ENCODE measurements at regions not wholly inside any gene's neighbourhood (a gene's known extent, or its start where the extent isn't known, plus 50 kb on each side); places are given as distances from the start of the nearest gene placed in this dataset.

GRCh38 chr4:36467670-36468069 is 186.3 kb downstream of the DTHD1 start:
- no peaks in the 10 kb centered on the region for H3K27me3 Mint-ChIP-seq
- H3K36me3 Mint-ChIP-seq (ENCODE audit: insufficient read depth): no peaks in the 10 kb centered on the region
- no peak for TF ChIP-seq CTCF (IDR thresholded peaks at IDR 0.05; ENCODE audit: unreplicated experiment)
- no peak overlapping the region for H3K4me3 Mint-ChIP-seq (ENCODE audit: low read depth)
- no peak overlapping the region for H3K27ac Mint-ChIP-seq
- H3K4me1 Mint-ChIP-seq (ENCODE audit: low read depth): no peaks in the 10 kb centered on the region
- no peaks in the 10 kb centered on the region for H3K9me3 Mint-ChIP-seq (ENCODE audit: low read depth)
- DNase-seq (ENCODE audit: low spot score, unreplicated experiment): no peak

GRCh38 chr4:36471903-36472302 is 190.5 kb downstream of the DTHD1 start:
- Mint-ChIP-seq H3K27ac (no peak overlapping the region), H3K9me3 (ENCODE audit: low read depth) (no peaks in the 10 kb centered on the region), H3K36me3 (ENCODE audit: insufficient read depth) (no peaks in the 10 kb centered on the region), H3K4me1 (ENCODE audit: low read depth) (no peaks in the 10 kb centered on the region), H3K4me3 (ENCODE audit: low read depth) (no peak overlapping the region), H3K27me3 (no peaks in the 10 kb centered on the region)
- no peak for DNase-seq (ENCODE audit: low spot score, unreplicated experiment)
- no peak for TF ChIP-seq CTCF (IDR thresholded peaks at IDR 0.05; ENCODE audit: unreplicated experiment)

- Mint-ChIP-seq H3K27ac (no peak overlapping the region), H3K36me3 (ENCODE audit: insufficient read depth) (no peaks in the 10 kb centered on the region), H3K4me3 (ENCODE audit: low read depth) (no peak overlapping the region), H3K9me3 (ENCODE audit: low read depth) (no peaks in the 10 kb centered on the region), H3K27me3 (no peaks in the 10 kb centered on the region), H3K4me1 (ENCODE audit: low read depth) (no peaks in the 10 kb centered on the region)
- no peak for TF ChIP-seq CTCF (IDR thresholded peaks at IDR 0.05; ENCODE audit: unreplicated experiment)
- DNase-seq (ENCODE audit: low spot score, unreplicated experiment): no peak
Measured at GRCh38 chr4:36476135-36476534, 194.7 kb downstream of the DTHD1 start.

- H3K9me3 Mint-ChIP-seq (ENCODE audit: low read depth): no peaks in the 10 kb centered on the region
- H3K4me3 Mint-ChIP-seq (ENCODE audit: low read depth): no peak overlapping the region
- no peaks in the 10 kb centered on the region for H3K36me3 Mint-ChIP-seq (ENCODE audit: insufficient read depth)
- TF ChIP-seq CTCF (IDR thresholded peaks at IDR 0.05; ENCODE audit: unreplicated experiment): no peak
- no peaks in the 10 kb centered on the region for H3K27me3 Mint-ChIP-seq
- no peak for DNase-seq (ENCODE audit: low spot score, unreplicated experiment)
- H3K4me1 Mint-ChIP-seq (ENCODE audit: low read depth): no peaks in the 10 kb centered on the region
- no peak overlapping the region for H3K27ac Mint-ChIP-seq
Measured at GRCh38 chr4:36477861-36478260, 196.4 kb downstream of the DTHD1 start.

GRCh38 chr4:36485885-36486284 is 204.5 kb downstream of the DTHD1 start:
- H3K27ac Mint-ChIP-seq: no peak overlapping the region
- H3K27me3 Mint-ChIP-seq: no peaks in the 10 kb centered on the region
- TF ChIP-seq CTCF (IDR thresholded peaks at IDR 0.05; ENCODE audit: unreplicated experiment): no peak
- H3K9me3 Mint-ChIP-seq (ENCODE audit: low read depth): no peaks in the 10 kb centered on the region
- no peak overlapping the region for H3K4me3 Mint-ChIP-seq (ENCODE audit: low read depth)
- no peaks in the 10 kb centered on the region for H3K4me1 Mint-ChIP-seq (ENCODE audit: low read depth)
- no peak for DNase-seq (ENCODE audit: low spot score, unreplicated experiment)
- H3K36me3 Mint-ChIP-seq (ENCODE audit: insufficient read depth): no peaks in the 10 kb centered on the region
